Kidney glomerular epithelial cell (primary cell): ENCODE measurements at regions not wholly inside any gene's neighbourhood (a gene's known extent, or its start where the extent isn't known, plus 50 kb on each side); places are given as distances from the start of the nearest gene placed in this dataset.

ENCODE experiments used
- DNase-seq: peaks from one replicate; lab custom pipeline; 2025; lab: John Stamatoyannopoulos, UW

DNA sequence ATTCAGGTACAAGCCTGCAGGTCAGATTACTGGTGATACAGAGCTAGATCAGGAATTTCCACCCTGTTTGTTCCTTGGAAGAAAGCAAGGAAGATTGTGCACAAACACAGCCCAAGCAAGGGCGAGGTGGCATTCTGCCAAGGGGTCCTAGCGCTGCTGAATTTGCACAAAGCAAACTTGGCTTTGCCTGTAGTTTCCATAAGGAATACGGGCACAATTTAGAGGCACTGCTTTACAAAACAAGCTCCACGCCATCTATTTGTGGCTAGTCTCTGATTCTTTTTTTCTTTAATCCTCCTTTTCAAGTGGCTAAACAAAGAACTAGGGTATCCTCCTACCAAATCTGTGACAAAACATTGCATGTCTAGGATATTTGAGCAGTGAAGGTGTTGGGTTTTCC, 195.5 kb upstream of the ACVR2A start:
- DNase-seq, result no peak

- no peak for DNase-seq
Observed at GRCh38 chr2:147648471-147648870, 196.4 kb upstream of the ACVR2A start.

DNA sequence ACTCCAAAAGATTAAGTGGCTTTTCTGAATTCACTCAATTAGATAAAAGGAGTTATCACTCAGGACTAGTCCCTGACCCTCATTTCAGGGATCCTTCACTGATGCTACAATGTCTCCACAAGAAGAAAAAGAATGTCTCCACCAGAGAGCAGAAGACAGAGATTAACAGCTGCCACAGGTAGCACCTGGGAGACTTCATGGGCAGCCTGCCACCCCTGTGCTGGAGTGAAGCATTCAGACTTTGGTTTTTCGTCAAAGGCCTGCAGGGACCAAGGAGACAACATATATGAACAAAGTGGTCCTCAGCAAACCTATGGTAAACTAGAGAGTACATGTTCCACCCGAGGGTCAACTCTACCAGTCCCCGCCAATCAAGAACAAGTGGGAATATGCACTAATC, 197.0 kb upstream of the ACVR2A start:
- DNase-seq, result no peak

- no peak for DNase-seq
Observed at GRCh38 chr2:147646818-147647468, 197.9 kb upstream of the ACVR2A start.

GRCh38 chr2:147644491-147644890, 200.3 kb upstream of the ACVR2A start:
- no peak for DNase-seq

- no peak for DNase-seq
Observed at GRCh38 chr2:147642765-147643164, 202.1 kb upstream of the ACVR2A start.

GRCh38 chr2:147641651-147642050, 203.2 kb upstream of the ACVR2A start:
- no peak for DNase-seq

GRCh38 chr2:147639891-147640290, 204.9 kb upstream of the ACVR2A start:
- DNase-seq, result no peak

DNA sequence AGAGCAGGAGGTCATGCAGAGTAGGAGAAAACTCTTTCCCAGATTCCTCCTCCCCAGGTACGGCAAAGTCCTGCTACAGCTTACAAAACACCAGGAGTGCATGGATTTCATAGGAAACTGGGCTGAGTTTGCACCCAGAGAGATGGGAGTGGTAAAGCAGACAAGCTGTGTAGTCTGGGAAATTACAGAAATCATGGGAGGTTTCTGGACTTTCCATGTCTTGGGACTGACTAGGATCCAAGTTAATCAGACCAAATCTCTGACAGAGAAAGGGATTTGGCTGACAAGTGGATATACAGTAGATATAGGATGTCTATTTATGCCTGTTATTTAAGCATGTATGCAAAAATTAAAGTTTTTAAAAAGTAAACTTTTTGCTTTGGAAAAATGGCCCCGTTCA, 205.4 kb upstream of the ACVR2A start:
- DNase-seq, result no peak

DNA sequence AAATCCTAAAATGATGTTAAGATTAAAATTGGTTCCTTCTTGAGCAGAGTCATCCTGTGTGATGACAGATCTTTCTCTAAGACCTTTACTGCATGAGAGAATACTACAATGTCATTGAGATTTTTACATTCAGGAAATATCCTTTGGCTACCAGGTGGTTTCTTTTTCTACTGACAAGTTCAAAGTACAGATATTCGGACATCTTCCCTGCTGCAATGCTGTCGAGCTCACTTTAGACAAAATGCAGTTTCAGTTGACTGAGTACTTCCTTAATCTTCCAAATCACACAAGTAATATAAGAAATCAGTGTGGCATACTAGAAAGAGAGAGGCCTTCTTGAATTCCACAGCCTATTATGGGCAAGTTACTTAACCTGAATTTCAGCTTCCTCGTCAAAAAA, 207.9 kb upstream of the ACVR2A start:
- no peak for DNase-seq

- DNase-seq, result peak; percentile 62
Observed at GRCh38 chr2:147636238-147636882, 208.5 kb upstream of the ACVR2A start.

- no peak for DNase-seq
Observed at GRCh38 chr2:147634826-147635225, 210.0 kb upstream of the ACVR2A start.

- DNase-seq, result no peak
Observed at GRCh38 chr2:147632198-147632597, 212.6 kb upstream of the ACVR2A start.

DNA sequence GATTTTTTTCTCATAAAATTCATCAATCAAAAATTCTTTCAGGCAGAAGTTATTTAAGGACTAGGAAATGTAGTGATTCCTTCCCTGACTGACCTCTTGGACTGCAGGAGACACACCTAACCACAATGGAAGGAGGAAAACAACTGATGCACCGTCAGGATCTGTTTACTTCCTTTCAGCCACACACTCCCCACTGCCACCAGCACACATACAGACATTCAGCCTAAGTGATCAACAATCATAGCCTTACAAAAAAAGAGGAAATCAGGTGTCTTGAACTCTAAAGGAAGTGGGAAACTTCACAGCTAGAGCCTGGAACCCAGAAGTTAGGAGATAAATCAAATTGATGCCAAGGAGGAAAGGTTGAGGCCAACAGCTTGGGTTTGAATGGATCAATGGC, 213.5 kb upstream of the ACVR2A start:
- no peak for DNase-seq

DNA sequence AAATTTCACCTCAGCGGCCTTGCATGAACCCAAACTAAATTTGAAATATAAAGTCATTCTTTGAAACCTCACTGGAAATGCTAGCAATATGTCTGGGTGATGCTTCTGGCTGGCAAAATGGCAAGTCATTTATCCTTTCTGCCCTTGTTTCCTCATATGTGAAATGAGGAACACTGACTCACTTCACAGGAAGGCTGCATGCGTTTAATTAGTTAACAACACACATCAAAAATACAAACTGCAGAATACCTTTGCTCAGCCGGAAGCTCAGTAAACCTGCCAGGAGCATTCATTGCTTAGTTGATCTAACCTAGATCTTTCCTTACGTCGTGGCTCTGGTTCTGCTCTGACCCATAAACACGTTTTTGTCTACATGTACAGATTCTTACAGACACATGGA, 214.2 kb upstream of the ACVR2A start:
- peak; percentile 21 for DNase-seq

- DNase-seq, result no peak
Observed at GRCh38 chr2:147628971-147629421, 215.8 kb upstream of the ACVR2A start.

- DNase-seq, result no peak
Observed at GRCh38 chr2:147623328-147623727, 221.5 kb upstream of the ACVR2A start.

DNA sequence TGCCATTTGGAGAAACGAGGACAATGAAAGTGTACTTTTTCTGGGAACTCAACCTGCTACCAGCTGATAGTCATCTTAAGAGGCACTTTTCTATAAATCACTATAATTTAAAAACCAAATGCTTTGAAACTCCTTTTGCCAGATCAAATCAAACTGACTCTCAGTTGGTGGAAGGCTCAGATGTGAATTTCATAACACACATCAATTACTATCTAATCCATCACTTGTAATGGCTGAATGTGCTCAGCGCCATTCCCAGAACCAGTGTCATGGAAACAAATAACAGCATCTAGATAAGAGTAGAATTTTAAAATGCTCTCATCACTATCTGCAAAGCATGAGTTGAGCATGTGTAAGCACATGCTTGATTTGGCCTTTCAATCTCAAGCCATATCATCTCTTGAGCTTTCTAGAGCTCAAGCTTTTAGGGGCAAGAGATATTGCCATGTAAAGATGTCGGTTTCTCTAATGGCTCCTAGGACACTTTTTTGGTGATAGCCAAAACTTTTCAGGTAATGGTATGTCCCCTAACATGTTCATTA, 223.1 kb upstream of the ACVR2A start:
- no peak for DNase-seq

- no peak for DNase-seq
Observed at GRCh38 chr2:147619808-147620207, 225.0 kb upstream of the ACVR2A start.

DNA sequence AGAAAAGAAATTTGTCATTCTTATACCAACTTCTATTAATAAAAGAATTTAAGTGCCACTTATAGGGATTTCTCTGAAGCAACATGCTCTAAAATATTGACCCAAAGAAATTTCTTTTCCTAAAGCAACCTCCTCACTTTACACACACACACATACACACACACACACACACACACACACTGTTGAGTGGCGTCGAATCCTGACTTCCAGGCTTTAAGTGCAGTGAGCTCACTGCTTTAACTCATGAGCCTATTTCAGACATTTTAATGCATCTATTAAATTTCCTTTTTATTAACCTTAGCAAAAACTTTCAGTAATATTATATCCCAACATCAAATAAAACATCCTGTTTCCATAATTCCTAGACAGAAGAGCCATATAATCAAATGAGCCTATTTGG, 229.1 kb upstream of the ACVR2A start:
- DNase-seq, result no peak

DNA sequence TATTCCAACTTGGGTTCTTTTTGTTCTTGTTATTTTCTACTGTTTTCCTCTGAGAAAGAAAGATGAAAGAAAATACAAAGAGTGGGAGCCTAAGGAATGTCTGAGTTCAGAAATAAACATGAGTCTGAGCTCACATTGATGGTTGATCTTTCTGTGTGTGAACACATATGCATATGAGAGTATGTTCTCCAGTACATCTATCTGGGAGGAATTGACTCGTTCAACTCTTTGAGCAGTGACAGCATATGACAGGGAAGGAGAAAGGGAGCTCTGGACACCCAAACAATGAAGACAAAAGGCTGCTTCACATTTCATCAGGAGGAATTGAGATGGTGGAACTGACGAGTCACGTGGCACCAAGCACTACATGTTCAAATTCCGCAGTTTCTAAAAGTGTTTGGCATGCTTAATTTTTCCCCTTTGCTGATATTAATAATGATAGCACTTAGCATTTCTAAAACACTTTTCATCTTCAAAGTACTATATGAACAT, 229.8 kb upstream of the ACVR2A start:
- DNase-seq, result no peak

DNA sequence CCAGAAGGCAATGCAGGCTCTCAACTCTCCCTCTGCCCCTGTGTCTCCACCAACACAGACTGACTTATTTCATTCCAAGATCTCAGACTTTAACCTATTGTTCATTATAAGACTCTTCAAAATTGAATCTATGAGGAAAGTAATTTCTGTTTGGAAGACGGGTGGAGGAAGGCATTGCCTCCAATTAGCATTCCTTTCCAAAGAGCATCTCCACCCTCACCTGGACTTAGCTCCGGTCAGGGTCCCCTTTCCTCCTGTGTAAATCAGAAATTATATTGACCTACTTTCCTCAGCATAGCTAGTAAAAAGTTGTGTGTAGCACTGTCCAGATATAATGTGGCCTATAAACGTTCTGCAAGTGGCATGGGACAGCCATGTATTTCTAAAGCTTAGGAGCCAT, 230.4 kb upstream of the ACVR2A start:
- DNase-seq, result no peak

GRCh38 chr2:147610496-147611040, 234.3 kb upstream of the ACVR2A start:
- DNase-seq, result no peak
